Activated CD4-positive, alpha-beta T cell treated with anti-CD3 and anti-CD28 coated beads, Interleukin-2, amount 10 ng/mL, durations not matched to agents 7 days and 5 days (primary cell): ENCODE measurements at regions not wholly inside any gene's neighbourhood (a gene's known extent, or its start where the extent isn't known, plus 50 kb on each side); places are given as distances from the start of the nearest gene placed in this dataset.
"Not testable (repeated sequence)": the region's sequence is repeated elsewhere in the genome, so short reads cannot be mapped to it uniquely, and the experiment has no call there.

Experiments used
- CTCF ChIA-PET: fragments of 350-600 bp; sonication (Branson Sonifier 250); formaldehyde crosslinking; loops from one replicate; lab custom pipeline; 2021; ENCODE audit warnings: antibody characterized with exemption; lab: Charles Lee
- POLR2A ChIA-PET: fragments of 350-600 bp; sonication (Branson Sonifier 250); formaldehyde crosslinking; loops from one replicate; lab custom pipeline; 2021; ENCODE audit warnings: antibody characterized with exemption; lab: Charles Lee
- DNase-seq: peaks from one replicate; pipeline ENCODE4 v3.0.0-alpha.2; 2020
- H3K27ac Mint-ChIP-seq: one replicate; pipeline ENCODE4 v1.8.0; 2021; ENCODE audit warnings: mild to moderate bottlenecking, moderate library complexity, mixed read lengths
- H3K27me3 Mint-ChIP-seq: one replicate; pipeline ENCODE4 v1.8.0; 2021; ENCODE audit warnings: mixed read lengths
- H3K36me3 Mint-ChIP-seq: one replicate; pipeline ENCODE4 v1.8.0; 2021; ENCODE audit warnings: low read depth, mixed read lengths
- H3K4me1 Mint-ChIP-seq: one replicate; pipeline ENCODE4 v1.8.0; 2021; ENCODE audit warnings: mixed read lengths
- H3K4me3 Mint-ChIP-seq: one replicate; pipeline ENCODE4 v1.8.0; 2021; ENCODE audit warnings: mild to moderate bottlenecking, moderate library complexity, mixed read lengths
- H3K9me3 Mint-ChIP-seq: one replicate; pipeline ENCODE4 v1.8.0; 2021; ENCODE audit warnings: mixed read lengths

GRCh38 chr7:55743454-55743717, 119.2 kb downstream of the SEPTIN14 start:
- H3K27me3 Mint-ChIP-seq, H3K27ac Mint-ChIP-seq, POLR2A ChIA-PET, H3K4me1 Mint-ChIP-seq, H3K36me3 Mint-ChIP-seq, H3K9me3 Mint-ChIP-seq, H3K4me3 Mint-ChIP-seq, DNase-seq, CTCF ChIA-PET: not testable (repeated sequence)

GRCh38 chr7:55742651-55743453, 119.7 kb downstream of the SEPTIN14 start:
- H3K27me3 Mint-ChIP-seq, H3K9me3 Mint-ChIP-seq, H3K27ac Mint-ChIP-seq, H3K4me3 Mint-ChIP-seq, CTCF ChIA-PET, DNase-seq, H3K4me1 Mint-ChIP-seq, POLR2A ChIA-PET, H3K36me3 Mint-ChIP-seq: not testable (repeated sequence)

GRCh38 chr7:55741721-55742631, 120.6 kb downstream of the SEPTIN14 start:
- not testable (repeated sequence) for H3K4me3 Mint-ChIP-seq

DNA sequence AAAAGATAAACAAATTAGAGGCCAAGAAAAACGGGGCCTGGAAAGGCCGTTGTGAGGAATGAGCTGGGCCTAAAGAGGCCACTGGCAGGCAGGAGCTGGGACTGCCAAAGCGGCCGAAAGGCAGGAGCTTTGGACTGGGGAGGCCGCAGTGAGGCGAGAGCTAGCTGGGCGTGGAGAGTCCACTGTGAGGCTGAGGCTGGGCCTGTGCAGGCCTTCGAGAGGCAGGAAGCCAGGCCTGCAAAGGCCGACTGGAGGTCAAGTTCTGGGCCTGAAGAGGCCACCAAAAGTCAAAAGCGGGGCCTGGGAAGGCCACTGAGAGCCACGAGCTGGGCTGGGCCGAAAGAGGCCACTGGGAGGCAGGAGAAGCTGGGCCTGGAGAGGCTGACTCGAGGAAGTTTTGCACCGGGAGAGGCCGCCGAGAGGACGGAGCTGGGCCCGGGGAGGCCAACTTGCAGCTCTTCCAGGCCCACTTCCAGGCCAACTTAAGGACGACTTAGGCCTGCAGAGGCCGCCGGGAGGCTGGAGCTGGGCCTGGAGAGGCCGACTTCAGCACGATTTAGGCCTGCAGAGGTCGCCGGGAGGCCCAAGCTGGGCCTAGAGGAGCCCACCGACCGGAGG, 121.8 kb downstream of the SEPTIN14 start:
- CTCF ChIA-PET, H3K36me3 Mint-ChIP-seq, H3K4me1 Mint-ChIP-seq, DNase-seq, H3K27me3 Mint-ChIP-seq, POLR2A ChIA-PET, H3K9me3 Mint-ChIP-seq, H3K4me3 Mint-ChIP-seq: not testable (repeated sequence)
- peak overlapping the region; percentile 46 for H3K27ac Mint-ChIP-seq

More at GRCh38 chr7:55741721-55742631, 120.6 kb downstream of the SEPTIN14 start:
- H3K36me3 Mint-ChIP-seq, H3K4me1 Mint-ChIP-seq, CTCF ChIA-PET, H3K27me3 Mint-ChIP-seq, H3K9me3 Mint-ChIP-seq, H3K27ac Mint-ChIP-seq, POLR2A ChIA-PET, DNase-seq: not testable (repeated sequence)

DNA sequence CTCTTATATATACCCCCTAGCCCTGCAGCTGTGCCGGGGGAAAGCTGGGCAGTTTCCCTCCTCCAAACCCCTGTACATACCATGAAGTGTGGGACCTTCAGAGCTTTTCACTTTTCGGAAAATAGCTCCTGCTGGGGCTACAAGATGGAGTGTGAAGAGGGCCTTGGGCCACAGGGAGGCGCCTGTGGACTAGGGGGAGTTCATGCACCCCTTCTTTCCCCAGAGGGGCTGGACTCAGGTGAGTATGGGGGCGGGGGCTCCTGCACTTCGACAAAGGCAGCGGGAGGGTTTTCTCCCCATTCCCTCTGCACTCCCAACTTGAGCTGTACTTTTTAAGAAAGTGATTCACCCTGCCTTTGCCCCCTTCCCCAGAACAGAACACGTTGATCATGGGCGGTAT, 122.5 kb downstream of the SEPTIN14 start:
- H3K27me3 Mint-ChIP-seq, H3K9me3 Mint-ChIP-seq, DNase-seq, H3K27ac Mint-ChIP-seq, CTCF ChIA-PET, H3K4me3 Mint-ChIP-seq, H3K36me3 Mint-ChIP-seq, H3K4me1 Mint-ChIP-seq, POLR2A ChIA-PET: not testable (repeated sequence)

DNA sequence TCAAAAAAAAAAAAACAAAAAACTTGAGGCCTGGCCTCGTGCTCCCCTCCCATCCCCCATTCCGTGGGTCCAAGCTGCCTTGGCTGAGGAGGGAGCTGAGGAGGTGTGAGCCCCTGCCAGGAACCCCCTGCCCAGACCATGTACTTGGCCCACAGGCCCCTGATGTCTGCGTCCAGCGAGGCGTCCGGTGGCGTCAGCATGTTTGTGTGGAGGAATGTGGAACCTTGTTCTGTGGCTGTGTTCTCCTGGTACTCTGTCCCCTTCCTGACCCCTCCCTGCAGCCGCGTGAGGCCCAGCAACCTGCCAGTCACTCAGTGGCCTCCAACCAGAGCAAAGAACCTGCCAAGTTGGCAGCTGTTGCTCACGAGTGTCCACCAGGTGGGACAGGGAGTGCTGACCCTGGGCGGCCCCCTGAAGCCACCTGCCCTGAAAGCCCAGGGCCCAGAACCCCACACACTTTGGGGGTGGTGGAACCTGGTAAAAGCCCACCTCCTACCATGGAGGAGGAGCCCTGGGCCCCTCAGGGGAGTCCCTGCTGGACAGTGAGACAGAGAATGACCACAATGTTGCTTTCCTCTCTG, 125.8 kb downstream of the SEPTIN14 start:
- H3K27me3 Mint-ChIP-seq, H3K4me1 Mint-ChIP-seq, CTCF ChIA-PET, POLR2A ChIA-PET, DNase-seq, H3K27ac Mint-ChIP-seq, H3K4me3 Mint-ChIP-seq, H3K36me3 Mint-ChIP-seq, H3K9me3 Mint-ChIP-seq: not testable (repeated sequence)

DNA sequence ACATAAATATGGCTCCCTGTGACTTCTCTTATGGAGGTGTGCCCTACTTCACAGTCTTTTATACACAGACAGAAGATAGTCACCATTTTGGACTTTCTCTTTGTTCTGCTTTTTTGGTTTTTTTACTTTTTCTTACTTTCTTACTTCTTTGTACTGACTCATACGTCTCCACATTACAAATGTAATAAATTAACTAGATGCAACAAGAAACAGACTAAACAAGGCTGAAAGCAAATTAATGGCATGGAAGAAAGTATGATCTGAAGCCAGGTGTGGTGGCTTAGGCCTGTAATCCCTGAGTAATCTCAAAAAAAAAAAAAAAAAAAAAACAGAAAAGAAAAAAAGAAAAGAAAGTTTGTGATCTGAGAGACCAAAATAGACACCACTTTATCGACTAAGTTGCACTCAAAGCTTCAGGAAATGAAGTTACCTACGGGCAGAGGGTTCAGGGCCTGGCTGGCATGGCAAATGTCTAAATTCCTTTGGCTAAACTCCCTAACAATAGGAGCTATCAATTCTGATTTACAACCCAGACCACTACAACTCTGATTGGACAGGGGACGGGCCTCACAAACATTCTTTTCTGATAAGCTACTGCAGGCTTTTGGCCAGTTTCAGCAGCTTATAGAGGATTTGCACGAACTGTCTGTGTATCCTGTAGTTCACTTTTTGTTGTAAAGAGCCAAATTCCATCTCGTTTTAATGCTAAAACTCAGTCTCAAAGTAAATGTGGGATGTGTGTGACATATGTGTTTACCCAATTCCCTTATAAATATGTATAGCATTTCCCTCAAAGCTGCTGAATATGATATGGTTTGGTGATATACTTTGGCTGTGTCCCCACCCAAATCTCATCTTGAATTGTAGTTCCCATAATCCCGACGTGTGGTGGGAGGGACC, 129.1 kb downstream of the SEPTIN14 start:
- CTCF ChIA-PET, result no interaction called here
- H3K27me3 Mint-ChIP-seq, result no peaks in the 10 kb centered on the region
- H3K4me3 Mint-ChIP-seq, result no peak overlapping the region
- no peak overlapping the region for H3K27ac Mint-ChIP-seq
- no peaks in the 10 kb centered on the region for H3K4me1 Mint-ChIP-seq
- no peaks in the 10 kb centered on the region for H3K36me3 Mint-ChIP-seq
- DNase-seq, result no peak
- H3K9me3 Mint-ChIP-seq, result no peaks in the 10 kb centered on the region
- POLR2A ChIA-PET, result no interaction called here

GRCh38 chr7:55731931-55732330, 130.6 kb downstream of the SEPTIN14 start:
- no peak for DNase-seq
- no peaks in the 10 kb centered on the region for H3K27me3 Mint-ChIP-seq
- H3K4me3 Mint-ChIP-seq, result no peak overlapping the region
- ChIA-PET POLR2A (no interaction called here), CTCF (no interaction called here)
- H3K27ac Mint-ChIP-seq, result no peak overlapping the region
- no peaks in the 10 kb centered on the region for H3K9me3 Mint-ChIP-seq
- no peaks in the 10 kb centered on the region for H3K4me1 Mint-ChIP-seq
- H3K36me3 Mint-ChIP-seq, result no peaks in the 10 kb centered on the region

DNA sequence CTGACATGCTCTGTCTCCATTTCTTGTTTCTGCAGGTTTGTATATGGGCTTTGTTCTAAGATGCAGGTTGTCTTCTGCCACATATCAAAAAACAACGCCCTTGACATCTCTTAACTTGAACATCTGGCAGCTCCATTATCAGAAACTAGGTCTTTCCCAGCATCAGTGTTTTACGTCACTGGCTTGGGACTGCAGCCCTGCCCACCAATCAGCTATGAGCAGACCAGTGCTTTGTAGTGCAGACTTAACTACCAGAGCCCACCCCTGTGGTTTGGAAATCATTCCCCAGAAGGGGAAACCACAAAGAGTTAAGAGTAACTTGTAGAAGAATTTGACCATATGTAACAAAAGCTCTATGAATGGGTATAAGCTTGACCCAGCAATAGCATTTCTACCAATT, 132.4 kb downstream of the SEPTIN14 start:
- DNase-seq, result no peak
- Mint-ChIP-seq H3K9me3 (no peaks in the 10 kb centered on the region), H3K4me3 (no peak overlapping the region), H3K36me3 (no peaks in the 10 kb centered on the region), H3K27me3 (no peaks in the 10 kb centered on the region), H3K4me1 (no peaks in the 10 kb centered on the region), H3K27ac (no peak overlapping the region)
- POLR2A ChIA-PET, result no interaction called here
- CTCF ChIA-PET, result no interaction called here

GRCh38 chr7:55723621-55723941, 139.0 kb downstream of the SEPTIN14 start:
- Mint-ChIP-seq H3K27me3 (no peaks in the 10 kb centered on the region), H3K4me3 (no peak overlapping the region), H3K36me3 (no peaks in the 10 kb centered on the region), H3K9me3 (no peaks in the 10 kb centered on the region), H3K4me1 (no peaks in the 10 kb centered on the region), H3K27ac (no peak overlapping the region)
- no peak for DNase-seq
- ChIA-PET POLR2A (no interaction called here), CTCF (interaction anchor here (1.7 kb wide), 1 partner anchor 82 kb away, joined by 6 read pairs; no protein-coding TSS in a partner anchor)

DNA sequence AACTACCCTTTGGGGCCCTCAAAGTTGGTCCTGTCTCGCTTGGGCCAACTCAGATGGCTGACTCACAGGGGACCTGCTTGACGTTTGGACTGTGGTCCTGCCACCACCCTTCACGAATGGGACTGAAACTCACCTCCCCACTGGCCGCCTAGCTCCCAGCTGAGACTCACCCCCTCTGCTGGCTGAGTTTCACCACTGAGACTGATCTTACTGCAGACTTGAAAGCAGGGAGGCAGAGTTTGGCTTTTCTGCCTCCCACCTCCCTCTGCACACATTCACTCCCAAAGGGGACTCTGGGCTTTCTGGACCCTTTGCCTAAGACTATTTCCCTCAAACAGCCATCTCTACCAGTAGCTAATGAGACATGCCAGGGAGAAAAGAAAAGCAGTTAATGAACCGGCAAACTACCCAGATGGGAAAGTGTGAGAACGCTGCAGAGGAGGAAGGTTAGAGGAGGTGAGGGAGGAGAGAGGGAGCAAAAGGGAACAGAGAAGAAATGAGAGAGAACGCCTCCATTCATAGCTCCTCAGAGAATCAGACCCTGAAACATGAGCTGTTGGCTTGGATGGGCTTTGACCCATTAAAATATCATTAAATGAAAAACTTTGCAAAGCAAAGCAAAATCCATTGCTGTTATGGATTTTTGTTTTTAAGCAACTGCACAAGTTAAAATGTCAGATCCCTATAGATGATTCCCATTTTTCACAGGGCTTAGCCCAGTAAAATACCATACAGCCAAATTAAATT, 139.5 kb downstream of the SEPTIN14 start:
- H3K36me3 Mint-ChIP-seq, H3K4me3 Mint-ChIP-seq, DNase-seq, H3K27ac Mint-ChIP-seq, POLR2A ChIA-PET, H3K9me3 Mint-ChIP-seq, H3K27me3 Mint-ChIP-seq, H3K4me1 Mint-ChIP-seq: not testable (repeated sequence)
- CTCF ChIA-PET, result interaction anchor here (0.7 to 1.7 kb wide), 2 partner anchors 82 to 130 kb away, joined by 3 to 6 read pairs; no protein-coding TSS in a partner anchor

DNA sequence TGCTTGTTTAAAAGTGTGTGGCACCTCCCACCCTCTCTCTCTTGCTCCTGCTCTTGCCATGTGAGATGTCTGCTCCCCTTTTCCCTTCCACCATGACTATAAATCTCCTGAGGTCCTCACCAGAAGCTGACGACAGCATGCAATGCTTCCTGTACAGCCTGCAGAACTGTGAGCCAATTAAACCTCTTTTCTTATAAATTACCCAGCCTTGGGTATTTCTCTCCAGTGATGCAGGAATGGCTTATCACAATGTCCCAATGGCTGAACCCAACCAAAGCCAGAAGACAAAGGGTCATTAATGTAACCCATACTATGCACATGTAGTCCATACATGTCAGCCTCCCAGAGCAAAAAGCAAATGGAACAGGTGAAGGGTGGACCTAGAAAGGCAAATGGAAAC, 141.5 kb downstream of the SEPTIN14 start:
- H3K36me3 Mint-ChIP-seq, H3K9me3 Mint-ChIP-seq, H3K4me3 Mint-ChIP-seq, H3K27me3 Mint-ChIP-seq, DNase-seq, CTCF ChIA-PET, H3K4me1 Mint-ChIP-seq, POLR2A ChIA-PET, H3K27ac Mint-ChIP-seq: not testable (repeated sequence)
